ENCODE measurements at regions not wholly inside any gene's neighbourhood (a gene's known extent, or its start where the extent isn't known, plus 50 kb on each side); places are given as distances from the start of the nearest gene placed in this dataset.

GRCh38 chr1:81571946-81572345, 228.8 kb upstream of the ADGRL2 start:
- no peak for DNase-seq
- H3K36me3 ChIP-seq: no peaks in the 10 kb centered on the region

GRCh38 chr1:81569761-81570160, 231.0 kb upstream of the ADGRL2 start:
- no peaks in the 10 kb centered on the region for H3K9me3 ChIP-seq
- H3K27ac ChIP-seq: no peak overlapping the region
- no peak for TF ChIP-seq CTCF (IDR thresholded peaks at IDR 0.05 in 8 of 11, conservative IDR thresholded peaks at IDR 0.05 in 3 of 11)
- TF ChIP-seq POLR2AphosphoS5 (IDR thresholded peaks at IDR 0.05): no peak
- no peak for TF ChIP-seq POLR2A (IDR thresholded peaks at IDR 0.05)
- H3K4me3 ChIP-seq: no peak overlapping the region
- peaks cover 0 to 14% (median 5%) of the 10 kb centered on the region in 6 donors for H3K4me1 ChIP-seq
- intact Hi-C loops (cut with DNase I; ENCODE audit: low total_unique reads): no loop called here
- H3K36me3 ChIP-seq: no peaks in the 10 kb centered on the region
- no peaks in the 10 kb centered on the region for H3K27me3 ChIP-seq (replicated peaks in 1 of 7)
- 80 to 95% (median 89%) methylated on average over 1 of the region's 1 CpG for WGBS, 5 donors
- DNase-seq: no peak

More at GRCh38 chr1:81571946-81572345, 228.8 kb upstream of the ADGRL2 start:
- Histone ChIP-seq H3K4me1 (peaks cover 0 to 16% (median 5%) of the 10 kb centered on the region in 6 donors), H3K27ac (no peak overlapping the region), H3K4me3 (no peak overlapping the region), H3K9me3 (no peaks in the 10 kb centered on the region), H3K27me3 (replicated peaks in 1 of 7) (no peaks in the 10 kb centered on the region)
- TF ChIP-seq CTCF (IDR thresholded peaks at IDR 0.05 in 8 of 11, conservative IDR thresholded peaks at IDR 0.05 in 3 of 11) (no peak), POLR2AphosphoS5 (IDR thresholded peaks at IDR 0.05) (no peak), POLR2A (IDR thresholded peaks at IDR 0.05) (no peak)
- intact Hi-C loops (cut with DNase I; ENCODE audit: low total_unique reads): no loop called here
- WGBS, 5 donors: 76 to 86% (median 81%) methylated on average over 1 of the region's 1 CpG

GRCh38 chr1:81563632-81564031, 237.1 kb upstream of the ADGRL2 start:
- TF ChIP-seq POLR2AphosphoS5 (IDR thresholded peaks at IDR 0.05) (no peak), CTCF (IDR thresholded peaks at IDR 0.05 in 8 of 11, conservative IDR thresholded peaks at IDR 0.05 in 3 of 11) (no peak), POLR2A (IDR thresholded peaks at IDR 0.05) (no peak)
- Histone ChIP-seq H3K4me1 (no peaks in the 10 kb centered on the region), H3K4me3 (no peak overlapping the region), H3K27me3 (replicated peaks in 1 of 7) (no peaks in the 10 kb centered on the region), H3K27ac (no peak overlapping the region), H3K9me3 (no peaks in the 10 kb centered on the region), H3K36me3 (no peaks in the 10 kb centered on the region)
- DNase-seq: no peak
- intact Hi-C loops (cut with DNase I; ENCODE audit: low total_unique reads): no loop called here

- H3K36me3 ChIP-seq: no peaks in the 10 kb centered on the region
- H3K27me3 ChIP-seq (replicated peaks in 1 of 7): no peaks in the 10 kb centered on the region
- TF ChIP-seq CTCF (IDR thresholded peaks at IDR 0.05 in 8 of 11, conservative IDR thresholded peaks at IDR 0.05 in 3 of 11) (no peak), POLR2AphosphoS5 (IDR thresholded peaks at IDR 0.05) (no peak), POLR2A (IDR thresholded peaks at IDR 0.05) (no peak)
- no peak overlapping the region for H3K27ac ChIP-seq
- 61 to 73% (median 63%) methylated on average over 3 of the region's 3 CpGs for WGBS, 5 donors
- no peaks in the 10 kb centered on the region for H3K4me1 ChIP-seq
- DNase-seq: no peak
- no peak overlapping the region for H3K4me3 ChIP-seq
- intact Hi-C loops (cut with DNase I; ENCODE audit: low total_unique reads): no loop called here
- H3K9me3 ChIP-seq: no peaks in the 10 kb centered on the region
Measured at GRCh38 chr1:81562934-81563333, 237.8 kb upstream of the ADGRL2 start.
